HPDE6-E6E7 (cell line): ENCODE measurements at regions not wholly inside any gene's neighbourhood (a gene's known extent, or its start where the extent isn't known, plus 50 kb on each side); places are given as distances from the start of the nearest gene placed in this dataset.
"Not testable (repeated sequence)": the region's sequence is repeated elsewhere in the genome, so short reads cannot be mapped to it uniquely, and the experiment has no call there.

ENCODE experiments used
- DNase-seq: peaks from one replicate; pipeline ENCODE4 v3.0.0; 2011; ENCODE audit warnings: missing footprints; ENCODE audit errors: extremely low spot score

DNA sequence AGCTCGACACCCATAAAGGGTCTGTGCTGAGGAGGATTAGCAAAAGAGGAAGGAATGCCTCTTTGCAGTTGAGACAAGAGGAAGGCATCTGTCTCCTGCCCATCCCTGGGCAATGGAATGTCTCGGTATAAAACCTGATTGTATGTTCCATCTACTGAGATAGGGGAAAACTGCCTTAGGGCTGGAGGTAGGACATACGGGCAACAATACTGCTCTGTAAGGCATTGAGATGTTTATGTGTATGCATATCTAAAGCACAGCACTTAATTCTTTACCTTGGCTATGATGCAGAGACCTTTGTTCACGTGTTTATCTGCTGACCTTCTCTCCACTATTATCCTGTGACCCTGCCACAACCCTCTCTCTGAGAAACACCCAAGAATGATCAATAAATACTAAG, 210.7 kb downstream of the POTED start:
- not testable (repeated sequence) for DNase-seq

DNA sequence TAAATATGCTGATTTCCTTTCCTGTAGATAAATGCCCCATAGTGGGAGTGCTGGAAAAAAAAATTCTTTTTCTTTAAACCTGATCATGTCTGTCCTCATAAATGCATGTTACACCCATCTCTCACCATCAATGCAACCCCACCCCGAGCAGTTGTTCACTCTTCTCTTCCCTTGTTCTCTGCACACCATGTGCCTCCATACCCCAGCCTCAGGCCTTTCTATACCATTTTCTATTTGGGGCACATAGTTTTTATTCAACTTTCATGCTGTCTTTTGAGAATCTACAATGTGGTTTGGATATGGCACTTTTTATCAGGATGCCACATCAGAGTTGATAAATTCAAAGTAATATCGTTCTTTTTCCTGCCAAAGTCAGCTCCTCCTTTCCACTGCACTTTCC, 202.6 kb downstream of the POTED start:
- not testable (repeated sequence) for DNase-seq

- DNase-seq: not testable (repeated sequence)
These were observed 201.0 kb downstream of the POTED start for GRCh38 chr21:13810559-13810958.

DNA sequence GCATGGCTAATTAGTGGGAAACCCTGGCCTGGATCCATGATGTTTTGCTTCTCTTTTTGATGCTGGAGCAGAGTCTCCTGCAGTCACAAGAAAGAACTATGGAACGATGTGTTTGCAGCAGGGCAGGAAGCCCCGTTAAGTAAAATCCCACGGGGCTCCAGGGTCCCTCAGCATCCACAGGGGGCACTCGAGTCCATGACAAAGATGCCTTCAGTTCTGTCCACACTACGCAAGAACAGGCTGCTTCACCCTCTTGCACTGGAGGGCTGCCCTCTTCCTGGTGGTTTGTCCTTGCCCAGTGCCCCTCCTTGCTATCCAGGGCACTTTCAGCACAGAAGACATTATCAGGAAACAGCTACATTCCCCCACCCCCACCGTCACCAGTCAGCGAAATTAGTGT, 196.9 kb downstream of the POTED start:
- not testable (repeated sequence) for DNase-seq

DNA sequence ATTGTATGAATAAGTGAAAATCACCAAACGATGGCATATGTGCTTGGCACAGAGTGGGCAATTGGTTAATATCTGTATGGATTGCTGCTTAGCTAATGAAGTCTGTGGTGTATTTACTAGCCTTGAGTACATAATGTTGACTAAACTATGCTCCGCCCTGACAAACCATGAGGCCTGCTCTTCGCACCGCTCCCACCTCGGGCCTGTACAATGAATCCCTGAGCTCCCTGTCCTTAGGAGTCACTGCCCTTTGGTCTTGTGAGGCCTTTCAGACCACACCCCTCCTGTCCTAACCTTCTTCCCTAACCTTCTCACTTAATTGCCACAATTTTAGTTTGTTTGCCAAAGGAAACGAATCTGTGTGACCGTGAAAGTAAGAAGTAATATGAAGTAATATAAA, 193.2 kb downstream of the POTED start:
- DNase-seq: not testable (repeated sequence)
